GM19043 (cell line): ENCODE measurements at regions not wholly inside any gene's neighbourhood (a gene's known extent, or its start where the extent isn't known, plus 50 kb on each side); places are given as distances from the start of the nearest gene placed in this dataset.
"Not testable (repeated sequence)": the region's sequence is repeated elsewhere in the genome, so short reads cannot be mapped to it uniquely, and the experiment has no call there.

Source experiments
- ATAC-seq: cut with Tn5 transposase; IDR thresholded peaks from one replicate; pipeline ENCODE4 v1.9.1; 2021; ENCODE audit warnings: low read depth; ENCODE audit not compliant: unreplicated experiment

DNA sequence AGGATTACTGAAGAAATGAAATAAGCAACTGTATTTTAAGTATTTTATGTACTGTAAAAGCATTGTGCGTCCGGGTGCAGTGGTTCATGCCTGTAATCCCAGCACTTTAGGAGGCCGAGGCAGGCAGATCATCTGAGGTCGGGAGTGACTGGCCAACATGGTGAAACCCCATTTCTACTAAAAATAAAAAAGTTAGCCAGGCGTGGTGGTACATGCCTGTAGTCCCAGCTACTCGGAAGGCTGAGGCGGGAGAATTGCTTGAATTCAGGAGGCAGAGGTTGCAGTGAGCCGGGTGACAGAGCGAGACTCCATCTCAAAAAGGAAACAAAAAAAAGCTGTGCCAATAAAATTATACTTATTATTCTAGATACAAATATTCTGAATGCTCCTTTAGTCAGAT is 215.4 kb upstream of the DMRT1 start:
- ATAC-seq, result not testable (repeated sequence)

DNA sequence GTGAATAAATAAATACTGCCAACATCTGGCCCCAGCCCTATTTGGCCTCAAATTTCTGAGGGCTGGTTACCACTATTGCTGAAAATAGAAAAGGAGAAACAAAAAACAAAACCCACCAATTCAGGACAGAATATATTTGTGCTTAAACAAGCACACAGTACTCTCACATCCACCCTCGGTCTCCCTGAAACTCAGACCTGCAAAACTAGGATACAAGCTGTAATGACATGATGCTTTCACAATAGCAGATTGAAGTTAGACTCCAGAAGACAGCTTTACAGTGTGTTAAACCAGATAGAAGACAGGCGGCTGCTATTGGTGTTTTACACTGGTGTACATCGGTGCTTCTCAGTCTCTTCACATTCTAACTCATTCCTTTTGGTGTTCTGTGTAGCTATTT is 214.9 kb upstream of the DMRT1 start:
- ATAC-seq, result no peak

DNA sequence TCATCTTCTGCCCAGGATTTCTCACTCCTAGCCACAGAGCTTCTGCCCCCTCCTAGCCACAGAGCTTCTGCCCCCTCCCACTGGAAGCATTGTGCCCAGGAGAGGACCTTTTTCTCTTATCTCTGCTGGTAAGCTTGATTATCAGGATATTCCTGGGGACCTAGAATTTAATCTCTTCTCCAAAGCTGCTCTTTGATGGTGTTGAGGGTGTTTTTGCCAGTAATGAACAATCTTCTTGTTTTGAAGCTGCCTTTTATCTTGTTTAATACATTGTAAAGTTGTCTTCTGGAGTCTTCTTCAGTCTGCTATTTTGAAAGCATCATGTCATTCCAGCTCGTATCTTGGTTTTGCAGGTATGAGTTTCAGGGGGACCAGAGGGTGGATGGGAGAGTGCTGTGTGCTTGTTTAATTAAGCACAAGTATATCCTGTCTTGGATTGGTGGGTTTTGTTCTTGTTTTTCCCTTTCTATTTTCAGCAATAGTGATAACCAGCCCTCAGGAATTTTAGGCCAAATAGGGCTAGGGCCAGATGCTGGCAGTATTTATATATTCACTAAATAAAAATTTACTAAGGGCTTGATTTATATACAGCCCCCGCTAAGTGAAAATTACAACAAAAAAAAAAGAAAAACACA is 214.0 kb upstream of the DMRT1 start:
- no peak for ATAC-seq

DNA sequence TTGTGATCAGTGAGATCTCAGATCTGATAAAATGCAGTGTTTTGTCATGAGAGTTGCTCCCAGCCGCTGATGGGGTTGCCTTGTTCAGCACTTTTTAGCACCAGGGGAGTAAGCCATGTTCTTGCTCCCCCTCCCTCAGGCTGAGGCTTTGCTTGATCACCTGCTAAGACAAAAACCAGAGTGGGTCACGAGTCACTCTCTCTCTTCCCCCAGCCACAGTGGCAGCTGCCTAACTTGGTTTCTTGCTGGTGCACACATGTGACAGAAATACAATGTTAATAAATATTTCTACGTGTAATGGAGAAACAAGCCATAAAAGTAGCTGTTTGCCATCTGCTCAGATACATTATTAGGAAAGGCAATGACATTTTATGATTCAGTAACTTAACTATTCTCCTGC is 212.4 kb upstream of the DMRT1 start:
- no peak for ATAC-seq

- ATAC-seq, result no peak
These were observed 210.7 kb upstream of the DMRT1 start for GRCh38 chr9:630817-631216.

DNA sequence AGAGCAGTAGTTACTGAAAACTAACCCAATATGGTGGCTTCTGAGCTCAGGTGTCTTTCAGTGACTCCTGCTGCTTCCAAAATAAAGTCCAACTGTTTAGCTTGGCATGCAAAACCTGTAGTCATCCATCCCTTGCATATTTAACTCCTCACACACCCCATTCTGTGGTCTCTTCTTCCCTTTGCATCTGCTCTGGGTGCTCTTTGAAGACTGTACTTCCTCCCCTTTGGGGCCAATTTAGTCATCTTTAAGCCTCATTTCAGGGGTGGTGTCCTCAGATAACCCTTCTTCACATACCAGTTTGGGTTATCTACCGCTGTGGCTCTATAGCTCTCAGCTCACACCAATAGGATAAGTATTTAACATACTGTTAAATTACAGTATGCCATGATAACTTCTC is 209.9 kb upstream of the DMRT1 start:
- no peak for ATAC-seq

DNA sequence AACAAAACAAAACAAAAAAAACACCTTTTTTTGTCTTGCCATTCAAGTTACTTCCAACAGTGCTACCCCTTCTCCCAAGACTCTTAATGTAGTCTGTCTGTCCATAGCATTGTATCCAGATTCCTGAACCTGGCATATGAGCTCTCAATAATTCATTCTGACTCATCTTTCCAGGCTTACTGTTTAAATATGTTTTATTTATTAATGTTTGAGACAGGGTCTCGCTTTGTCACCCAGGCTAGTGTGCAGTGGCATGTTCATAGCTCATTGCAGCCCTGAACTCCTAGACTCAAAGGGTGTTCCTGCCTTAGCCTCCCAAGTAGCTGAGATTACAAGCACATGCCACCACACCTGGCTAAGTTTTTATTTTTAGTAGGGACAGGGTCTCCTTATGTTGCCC is 208.0 kb upstream of the DMRT1 start:
- no peak for ATAC-seq

DNA sequence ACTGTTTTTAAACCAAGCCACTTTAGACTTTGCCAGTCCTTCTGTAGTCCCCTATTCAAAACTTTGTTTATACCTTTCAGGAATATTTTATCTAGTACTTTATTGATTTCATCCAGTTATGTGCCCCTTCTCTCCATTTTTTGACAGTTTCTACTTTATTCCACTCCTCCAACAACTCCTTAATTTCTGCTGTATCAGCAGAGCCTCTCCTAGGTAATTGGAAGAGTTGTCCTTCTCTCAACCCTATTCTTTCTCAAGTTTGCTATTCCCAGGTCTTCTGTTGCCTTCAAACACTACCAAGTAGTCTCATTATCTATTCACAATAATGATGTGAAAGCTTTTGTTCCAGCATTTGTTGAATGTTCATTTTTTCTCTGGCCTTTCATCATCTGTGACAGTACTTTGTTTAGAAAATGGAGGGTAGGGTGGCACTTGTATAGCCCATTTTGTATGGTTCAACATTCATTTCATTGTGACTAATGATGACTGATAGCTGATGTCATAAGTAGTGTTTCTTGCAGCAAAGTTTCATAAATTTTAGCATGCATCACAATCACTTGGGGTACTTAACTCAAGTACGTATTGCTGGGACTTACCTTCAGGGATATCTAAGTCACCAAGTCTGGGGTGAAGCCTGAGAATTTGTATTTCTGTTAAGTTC is 204.4 kb upstream of the DMRT1 start:
- no peak for ATAC-seq

- no peak for ATAC-seq
These were observed 203.3 kb upstream of the DMRT1 start for GRCh38 chr9:638152-638551.

DNA sequence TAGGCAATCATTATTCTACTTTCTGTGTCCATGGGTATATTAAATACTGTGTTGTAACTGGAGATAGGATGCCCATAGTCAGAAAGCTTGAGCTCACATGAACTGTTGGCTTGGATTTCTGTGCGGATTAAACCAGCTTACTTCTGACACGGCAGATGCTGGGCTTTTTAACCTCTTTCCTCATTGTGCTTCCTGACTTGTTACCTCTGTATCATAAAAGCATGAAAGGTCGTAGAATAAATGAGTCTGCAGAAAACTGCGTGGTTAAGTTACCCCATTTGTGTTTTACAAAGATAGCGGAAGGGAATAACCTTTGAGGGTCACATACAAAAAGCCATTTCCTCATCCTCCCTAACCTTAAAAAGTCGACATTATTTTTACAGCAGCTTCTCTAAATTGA is 199.5 kb upstream of the DMRT1 start:
- no peak for ATAC-seq

DNA sequence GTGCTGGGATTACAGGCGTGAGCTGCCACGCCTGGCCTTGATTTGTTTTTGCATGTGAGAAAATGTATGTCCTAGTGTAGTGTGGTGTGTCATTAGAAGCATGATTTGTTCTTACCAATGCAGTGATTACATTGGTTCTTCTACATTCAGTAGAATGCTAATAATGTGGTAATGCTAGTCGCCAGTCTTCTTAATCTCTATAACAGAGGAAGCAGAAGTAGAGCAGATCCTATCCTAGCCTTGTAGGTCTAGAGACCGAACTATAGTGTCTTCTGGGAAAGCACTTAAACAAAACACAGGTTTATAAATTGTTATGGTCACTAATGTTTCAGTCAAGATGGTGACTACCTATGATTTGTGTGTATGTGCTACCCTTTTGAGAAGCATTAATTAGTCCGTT is 197.5 kb upstream of the DMRT1 start:
- ATAC-seq, result no peak

DNA sequence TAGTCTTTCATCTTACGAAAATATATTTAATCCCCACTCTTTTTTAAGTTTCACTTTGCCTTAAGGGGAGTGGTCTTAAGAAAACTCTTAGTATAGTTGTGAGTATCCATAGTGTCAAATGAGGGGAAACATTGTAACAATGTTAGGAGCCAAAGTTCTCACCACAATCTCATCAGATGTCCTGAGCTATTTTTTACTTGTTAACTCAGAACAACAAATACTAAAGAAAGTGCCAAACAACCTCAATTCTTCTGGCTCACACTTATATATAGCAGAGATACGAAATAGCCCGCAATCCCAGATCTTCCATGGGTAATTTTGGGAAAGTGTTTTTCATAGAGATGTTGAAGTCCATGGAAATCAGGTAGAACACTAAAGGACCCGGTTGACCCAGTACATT is 194.0 kb upstream of the DMRT1 start:
- ATAC-seq, result no peak

DNA sequence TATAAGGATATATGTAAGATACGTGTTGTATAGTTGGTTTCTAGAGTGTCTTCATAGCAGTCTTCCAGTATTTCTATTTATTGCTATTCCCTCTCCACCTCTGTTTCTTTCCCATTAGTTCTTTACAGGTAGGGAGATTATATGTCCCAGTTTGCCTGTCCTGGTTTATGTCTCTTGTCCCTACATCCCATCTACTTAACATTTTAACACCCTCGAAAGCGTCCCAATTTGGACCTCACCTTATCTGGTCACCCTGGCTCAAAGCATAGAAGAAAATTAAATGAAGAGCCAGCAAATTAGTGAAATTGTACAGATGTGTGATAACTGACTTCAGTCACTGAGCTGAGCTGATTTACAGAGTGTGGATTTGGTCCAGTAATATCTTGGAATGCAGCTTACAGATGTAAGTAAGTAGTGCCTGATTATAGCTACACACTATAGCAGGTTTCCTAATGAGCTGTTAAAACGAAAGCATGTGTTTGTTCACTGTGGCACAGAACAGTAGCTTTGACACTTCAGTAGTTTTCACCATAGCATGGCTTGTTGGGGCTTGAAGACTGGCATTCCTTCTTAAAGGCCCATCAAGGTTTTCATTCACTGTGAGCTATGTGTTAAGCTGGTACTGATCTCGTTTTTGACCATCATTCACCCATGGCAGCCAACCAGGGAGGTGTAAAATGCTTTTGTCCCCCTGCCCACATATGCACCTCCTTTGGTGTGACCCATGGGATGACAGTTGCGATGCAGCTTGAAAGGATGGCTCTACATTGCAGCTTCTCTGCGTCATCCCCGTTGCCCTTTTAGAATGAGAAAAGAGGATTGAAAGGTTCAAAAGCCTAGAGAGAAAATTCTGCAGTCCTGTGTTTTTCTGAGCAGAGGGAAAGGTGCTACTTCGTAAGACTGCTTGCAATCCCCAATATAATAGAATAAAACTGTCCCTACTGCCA is 192.1 kb upstream of the DMRT1 start:
- no peak for ATAC-seq

DNA sequence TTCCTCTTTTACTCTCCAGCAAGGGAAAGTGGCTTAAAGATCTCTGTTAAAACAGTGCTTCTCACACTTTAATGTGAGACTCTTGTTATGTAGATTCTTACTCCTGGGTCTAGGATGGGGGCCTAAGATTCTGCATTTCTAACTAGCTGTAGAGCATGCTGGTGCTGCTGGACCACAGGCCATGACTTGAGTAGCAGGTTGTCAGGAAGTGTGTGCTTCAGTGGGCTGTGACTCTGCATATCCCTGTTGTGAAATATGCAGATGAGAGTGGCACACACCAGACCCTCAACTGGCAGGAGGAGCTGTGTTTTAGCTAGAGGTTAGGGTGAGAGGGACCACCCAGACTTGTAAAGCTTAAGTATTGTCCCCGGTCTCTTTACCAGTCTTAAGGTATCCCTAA is 191.1 kb upstream of the DMRT1 start:
- peak; percentile 55 for ATAC-seq

DNA sequence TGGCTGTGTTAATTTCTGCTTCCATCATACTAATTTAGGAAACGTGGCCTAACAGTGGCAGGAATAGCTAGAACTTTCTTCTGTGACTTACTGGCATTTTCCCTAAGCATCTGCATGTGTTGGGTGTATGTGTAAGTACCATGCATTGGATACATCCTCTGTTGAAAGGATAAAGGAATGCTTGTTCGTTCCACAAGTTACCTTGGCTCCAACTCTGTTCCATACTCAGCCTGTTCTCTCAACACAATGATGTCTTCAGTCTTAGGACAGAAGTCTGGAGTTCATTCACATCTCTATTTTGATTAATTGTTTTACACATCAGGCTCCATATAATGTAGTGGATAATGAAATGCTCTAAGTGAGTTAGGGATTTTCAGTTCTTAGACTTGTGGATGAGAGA is 190.1 kb upstream of the DMRT1 start:
- no peak for ATAC-seq

GRCh38 chr9:652914-653313 is 188.6 kb upstream of the DMRT1 start:
- no peak for ATAC-seq

GRCh38 chr9:653421-653820 is 188.1 kb upstream of the DMRT1 start:
- ATAC-seq, result no peak

DNA sequence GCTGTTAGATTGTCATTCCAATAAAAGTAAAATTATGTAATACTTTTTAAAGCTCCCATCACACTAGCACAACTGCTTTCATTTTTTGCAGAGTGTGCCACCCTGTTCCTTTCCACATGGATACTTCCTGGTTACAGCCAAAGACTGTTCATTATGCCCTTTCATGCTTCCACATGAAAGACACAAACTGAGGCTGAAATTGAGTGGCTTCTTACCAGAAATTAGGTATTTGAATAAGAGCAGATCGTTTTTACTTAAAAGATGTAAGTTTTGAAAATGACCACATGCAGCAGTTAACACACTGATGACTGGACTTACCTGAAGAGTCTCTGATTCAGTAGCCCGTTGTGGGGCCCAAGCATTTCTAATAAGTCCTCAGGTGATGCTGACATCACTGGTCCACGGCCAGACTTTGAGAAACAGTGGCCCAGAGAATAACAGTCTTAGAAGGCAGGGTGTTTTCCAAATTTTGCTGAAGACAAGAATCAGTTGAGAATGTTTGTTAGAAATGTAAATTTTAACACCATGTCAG is 187.6 kb upstream of the DMRT1 start:
- no peak for ATAC-seq

DNA sequence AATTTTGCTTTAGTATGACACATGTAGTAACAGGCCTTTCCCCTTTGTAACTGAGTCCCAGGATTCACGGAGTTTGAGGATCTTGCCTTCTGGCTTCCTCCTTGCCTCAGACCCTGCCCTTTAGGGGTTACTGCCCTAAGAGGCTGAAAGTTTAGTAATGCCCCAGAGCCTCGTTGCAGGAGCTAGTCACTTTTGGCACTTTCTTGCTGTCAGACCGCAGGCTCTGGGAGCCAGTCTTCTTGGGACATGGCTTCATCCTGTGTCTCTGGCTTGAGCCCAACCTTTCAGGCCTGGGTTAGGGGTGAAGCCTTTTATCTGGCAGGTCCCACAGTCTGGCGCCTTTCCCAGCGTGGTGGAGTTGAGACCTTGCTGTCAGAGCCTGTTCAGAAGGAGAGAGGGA is 185.6 kb upstream of the DMRT1 start:
- ATAC-seq, result no peak

DNA sequence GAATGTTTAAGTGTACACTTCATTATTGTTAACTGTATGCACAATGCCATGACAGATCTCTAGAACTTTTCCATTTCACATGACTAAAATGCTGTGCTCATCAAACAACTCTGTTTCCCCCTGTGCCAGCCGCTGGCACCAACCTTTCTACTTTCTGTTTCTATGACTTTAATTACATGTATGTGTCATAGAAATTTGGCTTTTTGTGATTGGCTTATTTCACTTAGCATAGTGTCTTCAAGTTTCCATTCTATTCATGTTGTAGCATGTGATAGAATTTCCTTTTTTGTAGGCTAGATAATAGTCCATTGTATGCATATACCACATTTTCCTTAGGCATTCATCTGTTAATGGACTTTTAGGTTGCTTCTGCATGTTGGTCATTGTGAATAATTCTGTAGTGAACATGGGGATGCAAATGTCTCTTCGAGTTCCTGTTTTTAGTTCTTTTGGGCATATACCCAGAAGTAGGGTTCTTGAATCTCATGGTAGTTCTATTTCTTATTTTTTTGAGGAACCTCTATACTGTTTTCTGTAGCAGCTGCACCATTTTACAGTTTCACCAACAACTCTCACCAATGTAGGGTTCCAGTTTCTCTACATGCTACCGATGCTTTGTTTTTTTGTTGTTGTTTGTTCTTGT is 184.4 kb upstream of the DMRT1 start:
- ATAC-seq, result no peak

GRCh38 chr9:659286-659685 is 182.2 kb upstream of the DMRT1 start:
- no peak for ATAC-seq
